GM12872 (cell line): ENCODE measurements at regions not wholly inside any gene's neighbourhood (a gene's known extent, or its start where the extent isn't known, plus 50 kb on each side); places are given as distances from the start of the nearest gene placed in this dataset.

Experiments
- CTCF ChIP-seq: IDR thresholded peaks from 3 replicates; pipeline ENCODE4 v1.5.1; 2011; ENCODE audit warnings: low read depth, mild to moderate bottlenecking, low read length, moderate library complexity; ENCODE audit not compliant: insufficient read depth

GRCh38 chr5:74367934-74368333 is 272.6 kb downstream of the ENC1 start:
- TF ChIP-seq CTCF: no peak

GRCh38 chr5:74367241-74367733 is 273.2 kb downstream of the ENC1 start:
- no peak for TF ChIP-seq CTCF

DNA sequence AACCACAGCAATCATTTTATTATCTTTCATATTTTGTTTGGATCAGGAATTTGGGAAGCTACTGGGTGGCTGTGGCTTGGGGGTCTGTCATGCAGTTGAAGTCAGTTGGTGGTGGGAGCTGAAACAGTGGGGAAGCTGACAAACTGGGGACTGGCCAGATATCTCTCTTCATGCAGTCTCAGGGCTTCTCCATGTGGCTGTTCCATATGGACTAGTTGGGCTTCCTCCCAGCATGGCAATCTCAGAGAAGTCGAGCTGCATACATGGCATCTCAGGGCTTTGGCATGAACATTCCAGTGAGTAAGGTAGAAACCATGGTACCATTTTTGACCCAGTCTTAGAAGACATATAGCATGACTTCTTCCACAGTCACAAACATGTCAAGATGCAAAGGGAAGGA is 274.8 kb downstream of the ENC1 start:
- no peak for TF ChIP-seq CTCF

- no peak for TF ChIP-seq CTCF
Measured at GRCh38 chr5:74364507-74364906, 276.0 kb downstream of the ENC1 start.

- no peak for TF ChIP-seq CTCF
Measured at GRCh38 chr5:74363603-74364205, 276.8 kb downstream of the ENC1 start.

GRCh38 chr5:74361406-74362358 is 278.8 kb downstream of the ENC1 start:
- no peak for TF ChIP-seq CTCF

GRCh38 chr5:74360535-74361210 is 279.9 kb downstream of the ENC1 start:
- TF ChIP-seq CTCF: no peak
